ENCODE measurements at regions not wholly inside any gene's neighbourhood (a gene's known extent, or its start where the extent isn't known, plus 50 kb on each side); places are given as distances from the start of the nearest gene placed in this dataset.

DNA sequence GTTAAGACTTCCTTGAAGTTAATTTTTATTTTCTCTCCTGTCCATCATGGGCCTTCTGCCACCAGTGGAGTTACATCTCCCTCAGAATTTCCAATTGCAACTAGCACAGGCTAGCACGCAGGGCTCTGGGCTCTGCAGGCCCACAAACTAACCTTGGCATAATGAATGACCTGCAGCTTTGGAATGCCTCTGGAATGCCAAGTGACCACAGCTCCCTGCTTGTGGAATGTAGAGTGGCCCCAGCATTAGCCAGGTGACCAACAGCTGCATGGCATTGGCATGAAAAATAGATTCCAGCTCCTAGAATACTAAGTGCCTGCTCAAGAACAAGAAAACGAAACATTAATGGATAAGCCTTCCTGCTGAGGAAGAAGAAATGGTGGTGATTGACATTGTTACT is 726.1 kb downstream of the BRINP1 start:
- TF ChIP-seq, protein P1, sequence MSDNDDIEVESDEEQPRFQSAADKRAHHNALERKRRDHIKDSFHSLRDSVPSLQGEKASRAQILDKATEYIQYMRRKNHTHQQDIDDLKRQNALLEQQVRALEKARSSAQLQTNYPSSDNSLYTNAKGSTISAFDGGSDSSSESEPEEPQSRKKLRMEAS (IDR thresholded peaks at IDR 0.05; ENCODE audit: low read depth, low read length), result no peak
- TF ChIP-seq, protein P2, sequence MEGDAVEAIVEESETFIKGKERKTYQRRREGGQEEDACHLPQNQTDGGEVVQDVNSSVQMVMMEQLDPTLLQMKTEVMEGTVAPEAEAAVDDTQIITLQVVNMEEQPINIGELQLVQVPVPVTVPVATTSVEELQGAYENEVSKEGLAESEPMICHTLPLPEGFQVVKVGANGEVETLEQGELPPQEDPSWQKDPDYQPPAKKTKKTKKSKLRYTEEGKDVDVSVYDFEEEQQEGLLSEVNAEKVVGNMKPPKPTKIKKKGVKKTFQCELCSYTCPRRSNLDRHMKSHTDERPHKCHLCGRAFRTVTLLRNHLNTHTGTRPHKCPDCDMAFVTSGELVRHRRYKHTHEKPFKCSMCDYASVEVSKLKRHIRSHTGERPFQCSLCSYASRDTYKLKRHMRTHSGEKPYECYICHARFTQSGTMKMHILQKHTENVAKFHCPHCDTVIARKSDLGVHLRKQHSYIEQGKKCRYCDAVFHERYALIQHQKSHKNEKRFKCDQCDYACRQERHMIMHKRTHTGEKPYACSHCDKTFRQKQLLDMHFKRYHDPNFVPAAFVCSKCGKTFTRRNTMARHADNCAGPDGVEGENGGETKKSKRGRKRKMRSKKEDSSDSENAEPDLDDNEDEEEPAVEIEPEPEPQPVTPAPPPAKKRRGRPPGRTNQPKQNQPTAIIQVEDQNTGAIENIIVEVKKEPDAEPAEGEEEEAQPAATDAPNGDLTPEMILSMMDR (IDR thresholded peaks at IDR 0.05; ENCODE audit: low read depth, low read length), result no peak
- no peak for TF ChIP-seq POLR2A (IDR thresholded peaks at IDR 0.05; ENCODE audit: extremely low read depth, insufficient read length)
